ENCODE measurements at regions not wholly inside any gene's neighbourhood (a gene's known extent, or its start where the extent isn't known, plus 50 kb on each side); places are given as distances from the start of the nearest gene placed in this dataset.

GRCh38 chr11:30733748-30734147, 147.6 kb upstream of the MPPED2 start:
- Mint-ChIP-seq H3K36me3 (ENCODE audit: insufficient read depth, unreplicated experiment) (no peaks in the 10 kb centered on the region), H3K27me3 (ENCODE audit: insufficient read depth, unreplicated experiment) (peaks cover 32% of the 10 kb centered on the region), H3K9me3 (ENCODE audit: unreplicated experiment) (peaks cover 2% of the 10 kb centered on the region), H3K4me3 (ENCODE audit: unreplicated experiment) (no peak overlapping the region), H3K27ac (ENCODE audit: low read depth, unreplicated experiment) (no peak overlapping the region), H3K4me1 (ENCODE audit: insufficient read depth, unreplicated experiment) (no peaks in the 10 kb centered on the region)
- ChIA-PET POLR2A (no interaction called here), CTCF (interaction anchor here (0.6 kb wide), 1 partner anchor 109 kb away, joined by 4 read pairs; no protein-coding TSS in a partner anchor)
- TF ChIP-seq CTCF (IDR thresholded peaks at IDR 0.05; ENCODE audit: unreplicated experiment) = no peak
- no TSS peak for BruUV-seq (replicated peaks)
- intact Hi-C loops (cut with micrococcal nuclease) = no loop called here
- DNase-seq (ENCODE audit: unreplicated experiment) = no peak

- Mint-ChIP-seq H3K4me1 (ENCODE audit: insufficient read depth, unreplicated experiment) (no peaks in the 10 kb centered on the region), H3K27ac (ENCODE audit: low read depth, unreplicated experiment) (no peak overlapping the region), H3K4me3 (ENCODE audit: unreplicated experiment) (no peak overlapping the region), H3K36me3 (ENCODE audit: insufficient read depth, unreplicated experiment) (no peaks in the 10 kb centered on the region), H3K27me3 (ENCODE audit: insufficient read depth, unreplicated experiment) (peaks cover 39% of the 10 kb centered on the region), H3K9me3 (ENCODE audit: unreplicated experiment) (peaks cover 1% of the 10 kb centered on the region)
- no peak for DNase-seq (ENCODE audit: unreplicated experiment)
- TF ChIP-seq CTCF (IDR thresholded peaks at IDR 0.05; ENCODE audit: unreplicated experiment) = no peak
- no TSS peak for BruUV-seq (replicated peaks)
- POLR2A ChIA-PET = no interaction called here
- CTCF ChIA-PET = interaction anchor here (0.6 kb wide), 1 partner anchor 396 kb away, joined by 5 read pairs; no protein-coding TSS in a partner anchor
- intact Hi-C loops (cut with micrococcal nuclease) = no loop called here
Measured at GRCh38 chr11:30730011-30730410, 143.9 kb upstream of the MPPED2 start.

GRCh38 chr11:30729187-30729713, 143.1 kb upstream of the MPPED2 start:
- no TSS peak for BruUV-seq (replicated peaks)
- ChIA-PET POLR2A (interaction anchor here (0.7 kb wide), 1 partner anchor 283 kb away, joined by 3 read pairs; no protein-coding TSS in a partner anchor), CTCF (interaction anchor here (0.6 kb wide), 2 partner anchors 16 to 79 kb away, joined by 3 read pairs; no protein-coding TSS in a partner anchor)
- Mint-ChIP-seq H3K9me3 (ENCODE audit: unreplicated experiment) (peaks cover 9% of the 10 kb centered on the region), H3K27ac (ENCODE audit: low read depth, unreplicated experiment) (no peak overlapping the region), H3K27me3 (ENCODE audit: insufficient read depth, unreplicated experiment) (peaks cover 39% of the 10 kb centered on the region), H3K4me1 (ENCODE audit: insufficient read depth, unreplicated experiment) (no peaks in the 10 kb centered on the region), H3K4me3 (ENCODE audit: unreplicated experiment) (no peak overlapping the region), H3K36me3 (ENCODE audit: insufficient read depth, unreplicated experiment) (no peaks in the 10 kb centered on the region)
- DNase-seq (ENCODE audit: unreplicated experiment) = no peak
- intact Hi-C loops (cut with micrococcal nuclease) = no loop called here
- no peak for TF ChIP-seq CTCF (IDR thresholded peaks at IDR 0.05; ENCODE audit: unreplicated experiment)

GRCh38 chr11:30725645-30726195, 139.6 kb upstream of the MPPED2 start:
- no peak overlapping the region for H3K4me3 Mint-ChIP-seq (ENCODE audit: unreplicated experiment)
- H3K27ac Mint-ChIP-seq (ENCODE audit: low read depth, unreplicated experiment) = no peak overlapping the region
- DNase-seq (ENCODE audit: unreplicated experiment) = no peak
- CTCF ChIA-PET = no interaction called here
- no peak for TF ChIP-seq CTCF (IDR thresholded peaks at IDR 0.05; ENCODE audit: unreplicated experiment)
- no peaks in the 10 kb centered on the region for H3K36me3 Mint-ChIP-seq (ENCODE audit: insufficient read depth, unreplicated experiment)
- intact Hi-C loops (cut with micrococcal nuclease) = no loop called here
- POLR2A ChIA-PET = no interaction called here
- peaks cover 14% of the 10 kb centered on the region for H3K9me3 Mint-ChIP-seq (ENCODE audit: unreplicated experiment)
- BruUV-seq (replicated peaks) = no TSS peak
- no peaks in the 10 kb centered on the region for H3K4me1 Mint-ChIP-seq (ENCODE audit: insufficient read depth, unreplicated experiment)
- peaks cover 36% of the 10 kb centered on the region for H3K27me3 Mint-ChIP-seq (ENCODE audit: insufficient read depth, unreplicated experiment)
